ENCODE measurements at regions not wholly inside any gene's neighbourhood (a gene's known extent, or its start where the extent isn't known, plus 50 kb on each side); places are given as distances from the start of the nearest gene placed in this dataset.

DNA sequence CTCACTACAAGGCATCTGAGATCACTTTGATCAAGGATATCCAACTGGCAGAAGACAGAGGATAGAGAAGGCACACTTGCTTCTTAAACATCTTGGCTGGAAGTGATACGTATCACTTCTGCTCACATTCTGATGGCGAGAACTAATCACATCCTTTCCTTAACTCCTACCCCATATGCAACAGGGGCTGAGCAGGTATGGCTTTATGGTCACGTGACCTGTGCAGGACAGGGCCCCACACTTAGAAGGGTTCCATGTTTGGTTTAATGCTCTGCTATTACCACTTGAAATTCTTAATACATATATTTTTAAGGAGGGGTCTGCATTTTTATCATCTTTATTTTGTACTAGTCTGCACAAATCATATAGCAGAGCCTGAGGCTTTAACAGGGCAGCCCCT, 177.3 kb downstream of the SLC15A5 start (continued):
- TF ChIP-seq CHD7 (IDR thresholded peaks at IDR 0.05; ENCODE audit: insufficient replicate concordance, low read length) (no peak), E2F6 (IDR thresholded peaks at IDR 0.05) (no peak), FOSL1 (IDR thresholded peaks at IDR 0.05; ENCODE audit: insufficient read depth, low read depth, low read length) (no peak), RAD21 (IDR thresholded peaks at IDR 0.05 in 1 of 2, conservative IDR thresholded peaks at IDR 0.05 in 1 of 2; ENCODE audit: low read depth in 2 of 2, low read length in 2 of 2) (no peak), RFX5 (IDR thresholded peaks at IDR 0.05; ENCODE audit: borderline replicate concordance, low read depth, low read length) (no peak)
- TF ChIP-seq, protein P1, sequence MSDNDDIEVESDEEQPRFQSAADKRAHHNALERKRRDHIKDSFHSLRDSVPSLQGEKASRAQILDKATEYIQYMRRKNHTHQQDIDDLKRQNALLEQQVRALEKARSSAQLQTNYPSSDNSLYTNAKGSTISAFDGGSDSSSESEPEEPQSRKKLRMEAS (IDR thresholded peaks at IDR 0.05) = no peak
